Posterior cingulate gyrus (tissue), 11 donors: ENCODE measurements at regions not wholly inside any gene's neighbourhood (a gene's known extent, or its start where the extent isn't known, plus 50 kb on each side); places are given as distances from the start of the nearest gene placed in this dataset.
A peak's percentile ranks its signal among the peaks of the same experiment; 100 is the strongest.

Source experiments
- DNase-seq, 10 donors: peaks; one replicate each; pipeline versions ENCODE4 v3.0.0 to v3.0.0-alpha.2; 2020 to 2021; ENCODE audit warnings: mixed read lengths in 3 of 10
- intact Hi-C: fragments of 100-400 bp; cut with DNase I; formaldehyde crosslinking; loops from one replicate; pipeline ENCODE4 v1.15.1; 2023

DNA sequence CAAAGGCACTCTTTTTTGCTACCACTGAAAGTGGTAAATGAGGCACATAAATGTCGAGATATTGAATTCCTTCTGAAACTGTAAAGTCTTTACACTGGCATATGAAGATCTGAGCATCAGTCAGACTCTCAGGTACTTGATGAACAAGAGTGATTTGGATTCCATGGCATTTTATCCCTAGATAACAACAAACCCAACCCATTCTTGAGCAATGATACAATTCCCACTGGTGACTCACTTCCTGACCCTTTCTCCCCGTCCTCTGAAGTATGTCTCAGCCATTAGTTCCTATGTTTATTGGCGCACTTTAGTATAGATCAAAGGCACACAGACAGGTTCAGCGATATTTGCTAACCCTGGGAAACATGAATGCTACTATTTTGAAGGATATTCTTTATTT is 147.0 kb upstream of the RBFOX1 start:
- no peak for DNase-seq
- intact Hi-C loops, result no loop called here

DNA sequence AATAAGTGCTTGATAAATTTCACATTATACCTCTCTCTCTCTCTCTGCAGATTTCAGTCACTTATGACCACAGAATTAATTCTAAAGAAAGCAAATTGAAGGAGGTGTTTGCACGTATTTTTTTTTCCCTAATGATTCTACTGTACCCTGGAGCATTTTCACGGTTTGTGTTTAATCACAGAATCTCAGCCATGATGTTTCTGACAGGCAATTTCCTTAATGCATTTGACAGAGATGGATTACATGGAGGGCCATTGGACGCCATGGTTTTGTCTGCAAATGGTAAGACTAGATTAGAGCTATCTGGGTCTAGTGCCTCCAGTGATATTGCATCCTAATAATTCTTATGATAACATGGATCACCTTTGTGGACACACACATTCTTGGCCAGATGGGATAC is 147.5 kb upstream of the RBFOX1 start:
- intact Hi-C loops, result no loop called here

DNA sequence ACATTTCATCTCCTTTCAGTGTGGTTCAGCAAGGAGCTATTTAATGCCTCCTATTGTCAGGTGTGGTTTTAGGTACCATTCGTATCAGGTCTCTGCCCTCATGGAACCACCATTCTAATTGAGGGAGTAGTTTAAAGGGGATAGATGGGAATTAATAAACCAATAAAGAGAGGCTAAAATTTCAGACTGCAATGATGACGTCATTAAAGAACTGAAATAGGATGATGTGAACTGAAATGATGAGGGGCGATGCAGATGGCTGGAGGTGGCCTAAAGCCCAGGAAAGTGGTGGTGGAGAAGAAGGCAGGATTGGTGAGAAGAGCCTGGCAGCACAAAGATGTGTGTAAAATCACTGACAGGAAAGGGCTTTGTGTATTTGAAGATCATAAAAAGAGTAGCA is 148.9 kb upstream of the RBFOX1 start:
- intact Hi-C loops, result no loop called here
- no peak for DNase-seq

More for the DNA sequence above, 147.5 kb upstream of the RBFOX1 start:
- DNase-seq, result no peak

DNA sequence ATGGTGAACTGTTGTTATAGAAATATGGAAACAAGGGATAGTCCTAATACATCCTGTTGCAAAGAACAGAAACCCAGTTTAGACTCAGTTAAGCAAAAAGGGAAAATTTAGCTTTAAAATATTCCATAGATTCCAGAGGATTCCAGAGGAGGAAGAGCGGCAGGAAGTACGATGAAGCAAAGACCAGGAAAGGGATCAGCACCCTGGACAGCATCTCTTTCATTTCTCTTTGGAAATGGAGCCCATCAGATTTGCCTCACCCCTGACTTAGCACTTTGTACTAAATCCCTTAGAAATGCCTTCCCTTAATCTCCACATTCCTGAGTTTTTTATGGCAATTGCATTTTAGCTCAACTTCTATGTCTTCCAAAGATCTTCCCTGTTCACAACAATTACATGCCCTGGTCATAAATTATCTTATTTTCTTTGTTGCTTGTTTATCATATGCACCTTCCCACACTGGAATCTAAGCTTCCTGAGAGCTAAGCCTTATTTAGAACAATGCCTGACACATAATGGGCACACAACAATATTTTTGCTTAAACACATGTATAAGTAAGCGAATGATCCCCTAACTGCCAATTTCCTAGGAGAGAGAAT is 150.0 kb upstream of the RBFOX1 start:
- intact Hi-C loops, result no loop called here
- DNase-seq, result no peak

DNA sequence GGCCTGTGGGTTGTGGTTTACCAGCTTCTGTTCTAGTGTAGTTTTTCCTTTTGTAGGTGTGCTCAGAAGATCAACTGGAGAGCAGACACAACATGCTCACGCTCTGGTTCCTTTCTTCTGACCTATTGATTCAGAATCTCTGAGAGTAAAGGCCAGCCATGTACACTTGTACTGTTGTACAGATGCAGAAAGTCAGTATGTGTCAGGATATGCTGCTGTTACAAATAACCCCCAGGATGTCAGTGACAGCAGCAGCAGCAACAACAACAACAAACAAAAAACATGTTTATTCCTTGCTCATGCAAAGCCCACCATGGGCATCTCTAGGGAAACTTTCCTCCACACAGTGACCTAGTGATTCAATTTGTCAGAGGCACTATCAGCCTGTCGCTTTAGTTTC is 154.8 kb upstream of the RBFOX1 start:
- intact Hi-C loops, result no loop called here
- DNase-seq, result no peak

DNA sequence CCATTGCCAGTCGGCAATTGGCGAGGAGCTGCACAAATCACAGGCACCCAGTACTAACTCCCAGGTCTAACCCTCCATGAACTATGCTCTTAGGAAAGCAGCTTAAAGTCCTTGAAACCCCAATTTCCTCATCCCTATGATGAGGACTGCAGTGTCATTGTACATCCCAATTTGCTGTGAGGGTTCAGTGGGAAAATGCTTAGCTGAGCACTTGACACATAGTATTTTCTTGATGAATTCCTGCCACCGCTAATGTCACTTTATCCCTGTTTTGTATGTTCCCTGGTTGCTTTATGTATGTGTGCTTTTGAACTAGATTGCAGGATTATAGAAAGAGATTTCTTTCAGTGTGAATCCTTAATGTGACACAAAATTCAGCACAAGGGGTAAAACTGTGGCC is 161.5 kb upstream of the RBFOX1 start:
- DNase-seq, result no peak
- intact Hi-C loops, result no loop called here

DNA sequence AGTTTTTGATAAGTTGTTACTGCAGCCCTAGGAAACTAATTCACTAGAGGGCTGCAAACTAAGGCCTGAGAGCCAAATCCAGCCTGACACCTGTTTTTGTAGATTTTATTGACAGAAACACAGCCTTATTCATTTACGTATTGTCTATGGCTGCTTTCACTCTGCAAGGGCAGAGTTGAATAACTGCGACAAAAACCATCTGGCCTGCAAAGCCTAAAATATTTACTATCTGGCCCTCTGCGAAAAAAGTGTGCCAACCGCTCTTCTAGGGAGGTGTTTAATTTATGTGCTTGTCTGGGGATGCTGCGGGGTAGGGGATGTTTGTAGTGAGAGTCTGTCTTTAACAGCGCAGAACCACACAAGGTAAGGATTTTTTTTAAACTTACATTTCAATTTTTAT is 165.0 kb upstream of the RBFOX1 start:
- intact Hi-C loops, result no loop called here
- DNase-seq, result no peak

DNA sequence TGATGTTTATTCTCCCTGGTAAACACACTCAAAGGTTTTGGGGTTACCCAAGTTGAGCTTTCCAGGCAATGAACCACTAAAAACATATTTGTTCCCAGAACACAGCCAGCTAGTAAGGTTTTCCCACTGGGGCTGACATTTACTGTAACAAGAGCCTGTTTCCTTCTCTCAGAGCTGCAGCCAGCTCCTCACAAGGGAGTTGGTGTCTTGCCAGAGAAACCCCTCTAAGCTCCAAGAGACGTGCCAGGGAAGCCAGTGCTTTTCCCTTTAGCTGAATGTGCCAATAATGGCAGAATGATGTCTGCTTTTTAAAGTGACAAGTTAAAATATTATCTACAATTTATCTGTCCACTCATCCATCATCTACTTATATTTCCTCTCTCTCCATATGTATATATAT is 170.8 kb upstream of the RBFOX1 start:
- intact Hi-C loops, result no loop called here
- no peak for DNase-seq

DNA sequence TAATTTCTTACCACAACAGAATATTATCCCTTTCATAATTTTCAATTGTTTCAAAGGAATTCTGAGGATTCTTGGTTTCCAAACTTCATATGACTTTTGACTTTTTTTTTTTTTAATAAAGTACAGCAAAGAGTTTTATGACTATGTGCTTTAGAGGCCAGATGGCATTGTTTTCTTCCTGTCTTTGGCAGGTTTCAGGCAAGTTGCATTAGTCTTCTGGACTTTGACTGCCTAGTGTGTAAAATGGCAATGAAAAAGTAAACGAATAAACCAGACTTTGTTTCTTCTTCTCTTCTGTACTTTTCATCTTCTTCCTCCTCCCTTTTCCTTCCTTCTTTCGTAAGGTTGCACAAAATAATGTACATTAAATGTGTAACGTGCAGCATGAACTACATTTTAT is 172.6 kb upstream of the RBFOX1 start:
- intact Hi-C loops, result no loop called here
- DNase-seq, result no peak

DNA sequence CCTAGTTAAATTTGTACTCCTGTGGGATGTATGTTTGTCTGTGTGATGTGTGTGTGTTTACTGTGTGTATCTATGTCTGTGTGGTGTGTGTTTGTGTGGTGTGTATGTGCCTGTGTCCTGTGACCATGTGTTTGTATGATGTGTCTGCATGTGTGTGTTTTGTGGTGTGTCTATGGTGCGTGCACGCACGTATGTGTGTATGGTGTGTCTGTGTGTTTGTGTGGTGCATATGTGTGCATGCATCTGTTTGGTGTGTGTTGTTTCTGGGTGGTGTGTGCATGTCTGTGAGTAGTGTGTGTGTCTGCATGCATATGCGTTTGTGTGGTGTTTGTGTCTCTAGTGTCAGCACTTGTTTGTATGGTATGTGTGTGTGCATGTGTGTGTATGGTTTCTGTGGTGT is 174.2 kb upstream of the RBFOX1 start:
- intact Hi-C loops, result no loop called here
- no peak for DNase-seq

DNA sequence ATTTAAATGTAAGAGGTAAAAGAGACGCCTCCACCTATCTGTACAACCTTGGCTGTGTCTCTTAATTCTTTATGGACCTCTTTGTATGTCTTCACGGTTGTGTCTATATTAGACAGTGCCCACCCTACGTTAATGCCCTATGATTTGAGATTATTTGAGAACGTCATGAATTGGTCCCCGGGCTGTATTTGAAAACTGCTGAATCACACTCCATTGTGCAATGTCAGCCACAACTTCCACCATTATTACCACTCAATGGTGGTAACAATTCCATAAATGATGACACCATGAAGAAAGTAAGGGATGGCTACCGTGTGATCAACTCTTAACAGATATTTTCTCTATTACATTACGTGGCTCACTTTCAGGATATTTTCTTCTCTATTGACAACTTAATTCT is 182.4 kb upstream of the RBFOX1 start:
- intact Hi-C loops, result no loop called here
- DNase-seq, result no peak

DNA sequence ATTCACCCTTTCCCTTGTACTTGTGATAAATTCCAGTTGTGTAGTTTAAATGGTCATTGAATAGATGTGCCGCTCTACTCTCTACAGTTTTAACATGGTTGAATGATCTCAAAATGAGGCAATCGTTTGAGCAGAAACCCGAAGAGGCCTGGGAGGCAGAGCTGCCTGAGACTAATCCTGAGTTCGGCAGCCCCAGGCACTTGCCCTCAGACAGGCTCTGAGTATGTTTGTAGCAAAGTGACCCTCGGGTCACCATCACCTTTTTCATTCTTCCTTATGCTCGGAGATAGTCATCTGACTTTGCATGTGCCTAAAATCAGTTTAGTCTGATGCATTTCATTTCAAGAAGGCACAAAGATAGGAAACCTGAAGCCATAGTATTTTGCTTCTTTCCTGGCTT is 184.0 kb upstream of the RBFOX1 start:
- DNase-seq, result no peak
- intact Hi-C loops, result no loop called here

DNA sequence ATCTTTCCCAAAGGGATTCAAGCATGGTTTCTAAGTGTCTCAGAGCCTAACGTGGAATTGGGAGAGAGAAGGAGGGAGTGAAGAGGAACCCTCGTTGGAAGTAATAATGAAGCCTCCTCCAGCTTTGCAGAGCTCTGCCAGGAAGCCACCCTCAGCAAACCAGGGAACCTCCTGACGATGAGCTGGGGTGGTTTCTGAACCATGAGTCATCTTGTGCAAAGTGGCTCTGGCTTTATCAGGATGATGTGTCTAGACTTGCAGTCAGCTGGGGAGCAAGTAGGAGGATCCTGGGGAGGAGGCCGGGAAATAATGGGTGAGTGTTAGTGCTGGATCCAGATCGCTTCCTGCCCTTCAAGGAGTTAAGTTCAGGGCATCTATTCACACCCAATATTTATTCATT is 191.7 kb upstream of the RBFOX1 start:
- DNase-seq, result peak in 8 of 10 donors; percentile 18 to 90 (median 40)
- intact Hi-C loops, result no loop called here

DNA sequence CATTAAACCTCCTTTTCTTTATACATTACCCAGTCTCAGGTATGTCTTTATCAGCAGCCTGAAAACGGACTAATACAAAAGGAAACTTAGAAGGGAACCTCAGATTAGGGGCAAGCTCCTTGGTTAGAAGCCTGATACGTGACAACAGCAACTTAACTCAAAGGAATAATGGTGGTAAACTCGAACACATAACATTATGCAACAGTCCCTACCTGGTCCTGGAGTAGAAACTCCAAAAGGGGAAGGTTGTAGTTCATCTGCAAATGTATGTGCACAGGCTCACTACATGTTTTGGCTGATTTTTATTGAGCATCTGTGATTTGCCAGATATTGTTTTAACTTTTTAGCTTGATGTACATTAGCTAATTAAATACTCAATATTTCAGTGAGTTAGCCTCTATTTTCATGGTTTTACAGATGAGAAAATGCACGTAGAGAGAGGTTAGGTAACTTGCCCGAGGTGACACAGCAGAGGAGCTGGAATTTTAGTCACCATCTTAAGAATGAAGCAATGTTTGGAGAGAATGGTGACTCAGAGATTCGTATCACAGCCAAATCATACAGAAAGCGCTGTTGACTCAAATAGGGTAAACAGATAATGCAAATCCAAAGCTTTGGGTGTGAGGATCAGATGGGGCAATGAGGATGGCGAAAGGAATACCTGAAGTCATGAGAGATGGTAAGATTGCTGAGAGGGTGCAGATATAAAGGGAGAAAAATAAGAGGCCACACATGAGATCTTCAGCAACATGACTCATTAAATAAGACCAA is 194.9 kb upstream of the RBFOX1 start:
- no peak for DNase-seq
- intact Hi-C loops, result no loop called here

DNA sequence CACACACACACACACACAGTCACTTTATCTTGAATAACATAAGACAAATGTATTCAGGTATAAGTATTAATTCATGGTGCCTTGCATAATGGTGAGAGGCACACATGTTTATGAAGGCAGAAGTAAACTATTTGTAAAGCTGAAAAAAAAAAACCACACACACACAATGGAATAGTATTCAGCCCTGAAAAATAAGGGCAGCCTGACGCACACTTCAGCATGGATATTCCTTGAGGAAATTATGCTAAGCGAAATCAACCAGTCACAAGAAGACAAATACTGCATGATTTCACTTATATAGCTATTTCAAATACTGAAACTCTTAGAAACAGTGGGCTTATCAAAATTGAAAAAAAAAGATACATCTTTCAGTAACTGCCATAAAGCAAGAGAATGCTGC is 200.2 kb upstream of the RBFOX1 start:
- intact Hi-C loops, result no loop called here
- DNase-seq, result no peak

DNA sequence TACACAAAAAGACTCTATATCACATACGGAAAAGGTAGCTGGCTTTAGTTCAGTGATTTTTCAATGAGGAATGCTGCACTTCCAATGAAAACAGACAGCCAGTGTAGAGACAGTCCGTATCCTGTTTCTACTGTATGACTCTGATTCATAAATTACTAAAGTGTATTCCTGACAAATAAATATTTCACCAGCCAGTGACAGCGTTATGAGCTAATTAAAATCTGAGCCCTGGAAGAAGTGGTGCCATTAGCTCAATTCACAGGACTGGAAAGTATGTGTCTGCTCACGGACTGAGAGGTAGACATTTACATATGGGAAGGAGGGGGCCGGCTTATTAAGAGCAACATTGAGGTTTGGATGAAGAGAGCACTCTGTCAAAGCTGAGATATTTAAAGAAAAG is 207.9 kb upstream of the RBFOX1 start:
- intact Hi-C loops, result no loop called here
- DNase-seq, result no peak

DNA sequence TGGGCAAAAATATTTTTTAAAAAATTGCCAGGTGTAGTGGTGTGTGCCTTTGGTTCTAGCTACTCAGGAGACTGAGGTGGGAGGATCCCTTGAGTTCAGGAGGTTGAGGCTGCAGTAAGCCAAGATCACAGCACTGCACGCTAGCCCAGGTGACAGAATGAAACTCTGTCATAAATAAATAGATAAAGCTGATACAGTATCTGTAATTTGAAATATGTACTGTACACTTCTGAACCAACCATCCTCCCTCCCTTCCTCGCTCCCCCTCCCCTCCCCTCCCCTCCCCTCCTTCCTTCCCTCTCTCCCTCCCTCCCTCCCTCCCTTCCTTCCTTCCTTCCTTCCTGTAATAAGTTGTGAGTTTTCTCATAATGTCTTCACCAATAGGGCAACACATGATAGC is 208.4 kb upstream of the RBFOX1 start:
- intact Hi-C loops, result no loop called here
- no peak for DNase-seq

DNA sequence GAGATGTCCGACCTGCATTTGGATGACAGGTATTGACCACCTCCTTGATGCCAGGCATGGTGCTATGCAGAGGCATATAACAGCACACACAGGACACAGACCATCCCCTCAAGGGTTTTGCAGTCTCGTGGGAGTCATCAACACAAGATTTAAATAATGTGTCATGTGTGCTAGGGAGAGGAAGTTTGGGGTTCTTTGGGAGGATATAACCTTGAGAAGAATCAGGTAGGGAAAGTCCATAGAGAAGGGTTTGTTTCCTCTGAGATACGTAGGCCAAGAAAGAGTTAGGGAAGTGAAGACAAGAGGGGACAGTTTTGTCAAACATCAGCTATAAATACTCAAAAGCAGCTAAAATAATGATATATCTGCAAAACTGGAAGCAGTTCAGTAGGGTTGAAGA is 215.9 kb upstream of the RBFOX1 start:
- intact Hi-C loops, result no loop called here
- DNase-seq, result no peak

DNA sequence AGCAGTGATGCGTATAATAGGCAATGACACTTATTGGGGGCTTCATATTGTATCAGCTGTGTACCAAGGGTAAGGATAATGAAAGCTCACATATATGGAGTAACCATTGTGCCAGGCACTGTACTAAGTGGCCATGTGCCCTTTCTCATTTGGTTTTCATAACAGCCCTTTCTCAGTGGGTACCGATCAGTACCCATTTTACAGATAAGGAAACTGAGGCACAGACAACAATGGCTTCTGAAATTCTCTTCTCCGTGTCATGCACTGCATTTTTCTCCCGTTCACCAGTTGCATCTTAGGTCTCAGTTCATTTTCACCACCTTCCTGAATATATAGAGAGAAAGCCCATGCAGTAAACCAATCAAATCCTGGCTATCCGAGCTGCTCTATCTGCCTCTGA is 216.7 kb upstream of the RBFOX1 start:
- intact Hi-C loops, result no loop called here

DNA sequence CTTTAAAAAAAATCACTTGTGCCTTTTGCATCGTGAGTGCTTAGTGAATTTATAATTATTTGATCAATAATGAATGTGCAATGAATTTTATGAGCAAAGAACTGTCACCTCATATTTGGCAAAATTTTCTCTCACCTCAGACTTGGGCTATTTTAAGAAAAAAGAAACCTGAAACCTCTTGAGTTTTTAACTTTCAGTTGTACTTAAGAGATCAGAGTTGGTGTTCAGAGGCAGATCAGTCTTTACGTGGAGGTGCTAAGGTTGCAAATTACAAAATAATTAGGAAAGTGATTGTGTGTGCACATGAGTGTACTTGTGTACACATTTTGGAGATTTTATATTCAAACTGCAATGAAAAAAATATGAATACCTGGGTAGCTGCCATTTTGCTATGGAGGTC is 218.7 kb upstream of the RBFOX1 start:
- intact Hi-C loops, result no loop called here
- no peak for DNase-seq

More for the DNA sequence above, 216.7 kb upstream of the RBFOX1 start:
- no peak for DNase-seq

DNA sequence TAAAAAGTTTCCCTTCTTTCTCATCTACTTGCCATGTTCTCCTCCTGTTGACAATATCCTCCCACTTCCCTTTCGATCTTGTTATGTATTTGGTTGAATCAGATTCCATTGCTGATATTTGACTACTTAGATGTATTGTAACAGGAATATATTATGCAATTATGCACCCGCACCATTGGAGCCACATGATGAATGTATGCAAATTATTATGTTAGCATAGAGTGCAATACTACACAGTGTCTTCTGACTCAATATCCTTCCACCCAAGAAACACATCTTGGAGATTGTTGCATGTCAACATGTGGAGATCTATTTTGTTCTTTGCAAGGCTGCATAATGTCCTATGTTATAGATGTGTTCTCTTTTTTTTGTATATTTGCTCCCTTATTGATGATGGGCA is 219.2 kb upstream of the RBFOX1 start:
- DNase-seq, result no peak
- intact Hi-C loops, result no loop called here

DNA sequence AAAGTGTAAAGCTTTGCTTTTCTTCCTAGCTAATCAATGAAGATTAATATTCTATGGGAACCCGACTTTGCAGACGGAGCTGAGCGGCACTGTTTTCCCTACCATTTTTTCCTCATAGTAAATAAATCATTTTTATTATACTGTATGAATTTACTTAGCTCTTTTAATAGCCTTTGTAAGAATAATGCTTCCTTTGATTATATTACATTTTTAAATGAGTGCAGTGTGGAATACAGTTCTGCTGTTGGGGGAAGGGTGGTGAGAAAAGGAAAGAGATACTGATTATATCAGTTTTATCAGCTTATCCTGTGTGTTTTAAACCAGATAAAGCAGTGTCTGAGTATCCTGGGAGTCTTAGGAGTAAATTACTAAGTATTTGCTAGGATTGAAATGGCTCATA is 221.4 kb upstream of the RBFOX1 start:
- intact Hi-C loops, result no loop called here
- no peak for DNase-seq

DNA sequence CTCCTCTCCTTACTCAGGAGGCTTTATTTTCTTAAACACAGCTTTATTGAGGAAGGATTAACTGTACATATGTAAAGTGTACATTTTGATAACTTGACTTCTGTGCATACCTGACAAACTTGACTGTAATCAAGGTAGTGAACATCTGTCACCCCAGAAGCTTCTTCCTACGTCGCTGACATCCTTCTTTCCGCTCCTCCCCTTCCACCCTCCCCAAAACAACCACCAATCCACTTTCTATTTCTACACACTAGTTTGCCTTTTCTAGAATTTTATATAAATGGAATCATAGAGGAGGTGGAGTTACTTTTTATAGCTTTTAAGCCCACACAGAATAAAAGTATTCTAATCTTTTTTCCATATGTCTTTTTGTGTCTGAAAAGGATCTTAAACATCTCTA is 225.2 kb upstream of the RBFOX1 start:
- no peak for DNase-seq
- intact Hi-C loops, result no loop called here
